OCI-LY7 (cell line): ENCODE measurements at regions not wholly inside any gene's neighbourhood (a gene's known extent, or its start where the extent isn't known, plus 50 kb on each side); places are given as distances from the start of the nearest gene placed in this dataset.
A peak's percentile ranks its signal among the peaks of the same experiment; 100 is the strongest.

Source experiments
- BruUV-seq: library from RNA; stranded (reverse); fragments of 400-500 nt; replicated peaks from 2 replicates; lab custom pipeline; 2021; lab: Mats Ljungman, UMichigan
- CTCF ChIA-PET: fragments of 300-600 bp; sonication (Branson Sonifier 250); formaldehyde crosslinking; loops from one replicate; lab custom pipeline; 2022; ENCODE audit warnings: antibody characterized with exemption; ENCODE audit not compliant: unreplicated experiment; lab: Charles Lee
- POLR2A ChIA-PET: fragments of 300-600 bp; sonication (Branson Sonifier 250); formaldehyde crosslinking; loops from one replicate; lab custom pipeline; 2022; ENCODE audit warnings: antibody characterized with exemption; lab: Charles Lee
- DNase-seq: peaks from one replicate; pipeline ENCODE4 v3.0.0-alpha.2; 2015; ENCODE audit warnings: low spot score
- H2AFZ ChIP-seq: fragments of 200-600 bp; sonication (generic), shearing (Covaris generic); 2 replicates; pipeline ENCODE4 v1.6.1; 2014; ENCODE audit warnings: mild to moderate bottlenecking, antibody characterized with exemption, low read length, moderate library complexity
- H3K27ac ChIP-seq: fragments of 200-600 bp; sonication (generic); 2 replicates; pipeline ENCODE4 v1.5.1; 2014; ENCODE audit warnings: mixed run types, low read depth, mild to moderate bottlenecking, moderate library complexity, low read length, inconsistent platforms; ENCODE audit not compliant: poor library complexity, severe bottlenecking
- H3K36me3 ChIP-seq: fragments of 200-600 bp; sonication (generic); 2 replicates; pipeline ENCODE4 v1.6.1; 2014; ENCODE audit warnings: mild to moderate bottlenecking, antibody characterized with exemption, low read length, moderate library complexity, mixed read lengths; ENCODE audit not compliant: insufficient read depth
- H3K4me1 ChIP-seq: fragments of 200-600 bp; sonication (generic); 2 replicates; pipeline ENCODE4 v1.5.1; 2014; ENCODE audit warnings: mild to moderate bottlenecking, low read length; ENCODE audit not compliant: insufficient read depth, poor library complexity, severe bottlenecking
- H3K4me2 ChIP-seq: fragments of 200-600 bp; sonication (generic); 2 replicates; pipeline ENCODE4 v1.6.1; 2014; ENCODE audit warnings: mild to moderate bottlenecking, low read length
- H3K4me3 ChIP-seq: fragments of 200-600 bp; sonication (generic); 2 replicates; pipeline ENCODE4 v1.5.1; 2014; ENCODE audit warnings: mild to moderate bottlenecking, low read depth, low read length; ENCODE audit not compliant: poor library complexity, severe bottlenecking
- H3K79me2 ChIP-seq: fragments of 200-600 bp; sonication (generic); 2 replicates; pipeline ENCODE4 v1.6.1; 2016; ENCODE audit warnings: low read depth, mild to moderate bottlenecking, low read length, moderate library complexity, mixed read lengths; ENCODE audit not compliant: insufficient read depth
- H3K9me2 ChIP-seq: fragments of 200-600 bp; sonication (generic); 2 replicates; pipeline ENCODE4 v1.6.1; 2016; ENCODE audit warnings: mild to moderate bottlenecking, low read length, mixed read lengths; ENCODE audit not compliant: insufficient read depth
- H3K9me3 ChIP-seq: fragments of 200-600 bp; sonication (generic); 2 replicates; pipeline ENCODE4 v1.6.1; 2014; ENCODE audit warnings: mild to moderate bottlenecking, mixed run types, low read length, mixed read lengths
- H4K20me1 ChIP-seq: fragments of 200-600 bp; sonication (generic); 2 replicates; pipeline ENCODE4 v1.6.1; 2014; ENCODE audit warnings: mild to moderate bottlenecking, antibody characterized with exemption, low read length, moderate library complexity, mixed read lengths; ENCODE audit not compliant: insufficient read depth
- EZH2phosphoT487 ChIP-seq: fragments of 200-600 bp; sonication (generic); IDR thresholded peaks from 2 replicates; pipeline ENCODE4 v1.6.1; 2018; ENCODE audit warnings: low read depth, borderline replicate concordance, mild to moderate bottlenecking, mixed run types, antibody characterized with exemption, low read length, moderate library complexity, mixed read lengths
- intact Hi-C: fragments of 100-400 bp; cut with micrococcal nuclease; formaldehyde crosslinking; loops from one replicate; pipeline ENCODE4 v1.10.0; 2022; ENCODE audit not compliant: unreplicated experiment
- TF ChIP-seq, protein P1 (sequence below): fragments of 200-600 bp; sonication (generic); conservative IDR thresholded peaks from 2 replicates; pipeline ENCODE4 v1.5.1; 2014; ENCODE audit warnings: mild to moderate bottlenecking, antibody characterized with exemption, low read length, moderate library complexity, mixed read lengths

DNA sequence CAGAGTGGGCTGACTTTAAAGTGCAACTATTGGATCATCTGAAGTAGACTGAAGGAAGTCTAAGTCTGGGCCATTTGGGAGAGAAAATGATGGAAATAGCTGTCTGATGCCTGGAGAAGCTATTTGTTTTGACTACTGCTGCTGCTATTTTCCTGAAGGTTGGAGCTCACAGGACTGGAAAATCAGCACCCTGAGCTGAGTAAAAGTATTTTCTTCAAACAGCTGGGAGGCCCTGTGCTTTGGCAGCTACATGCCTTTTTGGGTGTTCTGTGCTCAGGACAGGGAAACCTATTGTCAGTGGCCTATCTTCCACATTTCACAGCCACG lies 302.6 kb downstream of the ENC1 start:
- no peaks in the 10 kb centered on the region for H3K9me3 ChIP-seq
- H3K4me1 ChIP-seq: no peaks in the 10 kb centered on the region
- intact Hi-C loops: no loop called here
- H3K36me3 ChIP-seq: no peaks in the 10 kb centered on the region
- CTCF ChIA-PET: no interaction called here
- TF ChIP-seq EZH2phosphoT487: no peak
- TF ChIP-seq, protein P1, sequence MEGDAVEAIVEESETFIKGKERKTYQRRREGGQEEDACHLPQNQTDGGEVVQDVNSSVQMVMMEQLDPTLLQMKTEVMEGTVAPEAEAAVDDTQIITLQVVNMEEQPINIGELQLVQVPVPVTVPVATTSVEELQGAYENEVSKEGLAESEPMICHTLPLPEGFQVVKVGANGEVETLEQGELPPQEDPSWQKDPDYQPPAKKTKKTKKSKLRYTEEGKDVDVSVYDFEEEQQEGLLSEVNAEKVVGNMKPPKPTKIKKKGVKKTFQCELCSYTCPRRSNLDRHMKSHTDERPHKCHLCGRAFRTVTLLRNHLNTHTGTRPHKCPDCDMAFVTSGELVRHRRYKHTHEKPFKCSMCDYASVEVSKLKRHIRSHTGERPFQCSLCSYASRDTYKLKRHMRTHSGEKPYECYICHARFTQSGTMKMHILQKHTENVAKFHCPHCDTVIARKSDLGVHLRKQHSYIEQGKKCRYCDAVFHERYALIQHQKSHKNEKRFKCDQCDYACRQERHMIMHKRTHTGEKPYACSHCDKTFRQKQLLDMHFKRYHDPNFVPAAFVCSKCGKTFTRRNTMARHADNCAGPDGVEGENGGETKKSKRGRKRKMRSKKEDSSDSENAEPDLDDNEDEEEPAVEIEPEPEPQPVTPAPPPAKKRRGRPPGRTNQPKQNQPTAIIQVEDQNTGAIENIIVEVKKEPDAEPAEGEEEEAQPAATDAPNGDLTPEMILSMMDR: no peak
- POLR2A ChIA-PET: interaction anchor here (0.8 kb wide), 1 partner anchor 10 kb away, joined by 3 read pairs; no protein-coding TSS in a partner anchor
- H3K79me2 ChIP-seq: no peaks in the 10 kb centered on the region
- H4K20me1 ChIP-seq: no peaks in the 10 kb centered on the region
- H3K27ac ChIP-seq: no peak overlapping the region
- no peak overlapping the region for H3K4me2 ChIP-seq
- no peaks in the 10 kb centered on the region for H3K9me2 ChIP-seq
- no TSS peak for BruUV-seq
- H2AFZ ChIP-seq: no peak overlapping the region
- no peak overlapping the region for H3K4me3 ChIP-seq
- no peak for DNase-seq

DNA sequence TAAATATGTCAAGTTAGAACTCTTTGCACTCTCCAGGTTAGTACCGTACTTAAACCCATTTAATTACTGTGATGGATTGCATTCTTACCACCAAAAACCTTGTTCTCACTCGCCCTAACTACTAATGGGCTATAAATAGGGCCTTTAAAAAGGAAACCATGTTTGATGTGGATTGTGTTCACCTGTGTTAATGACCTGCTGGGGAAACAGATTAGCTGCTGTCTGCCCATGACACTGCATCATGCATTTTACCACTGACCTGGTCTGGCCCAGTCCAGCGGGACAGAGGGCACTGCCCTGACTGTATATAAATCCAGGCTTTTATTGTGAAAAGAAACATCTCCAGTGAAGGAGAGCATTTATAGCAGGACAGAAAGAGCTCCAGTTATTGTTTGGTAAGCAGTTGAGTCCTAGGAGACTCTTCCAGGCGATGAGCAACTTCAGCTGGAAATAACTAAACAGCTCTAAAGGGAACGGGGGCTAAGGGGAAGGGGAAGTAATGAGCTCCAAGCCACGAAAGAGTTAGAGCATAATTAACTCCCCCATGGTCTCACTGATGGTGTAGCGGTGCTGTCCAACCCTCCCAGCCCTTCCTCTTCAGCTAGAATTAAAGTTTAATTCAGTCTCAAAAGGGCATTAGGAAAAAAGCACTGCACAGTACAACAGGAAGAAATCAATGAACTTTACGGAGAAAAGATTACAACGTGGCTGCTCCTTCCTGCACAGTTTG lies 303.1 kb downstream of the ENC1 start:
- ChIA-PET POLR2A (interaction anchor here (0.8 kb wide), 1 partner anchor 9 kb away, joined by 3 read pairs; no protein-coding TSS in a partner anchor), CTCF (no interaction called here)
- Histone ChIP-seq H3K27ac (no peak overlapping the region), H3K4me2 (no peak overlapping the region), H3K9me2 (no peaks in the 10 kb centered on the region), H3K79me2 (no peaks in the 10 kb centered on the region), H3K9me3 (no peaks in the 10 kb centered on the region), H4K20me1 (no peaks in the 10 kb centered on the region), H3K4me3 (no peak overlapping the region), H3K4me1 (no peaks in the 10 kb centered on the region), H3K36me3 (no peaks in the 10 kb centered on the region), H2AFZ (no peak overlapping the region)
- intact Hi-C loops: no loop called here
- TF ChIP-seq, protein P1: no peak
- no peak for TF ChIP-seq EZH2phosphoT487
- BruUV-seq: no TSS peak
- no peak for DNase-seq

DNA sequence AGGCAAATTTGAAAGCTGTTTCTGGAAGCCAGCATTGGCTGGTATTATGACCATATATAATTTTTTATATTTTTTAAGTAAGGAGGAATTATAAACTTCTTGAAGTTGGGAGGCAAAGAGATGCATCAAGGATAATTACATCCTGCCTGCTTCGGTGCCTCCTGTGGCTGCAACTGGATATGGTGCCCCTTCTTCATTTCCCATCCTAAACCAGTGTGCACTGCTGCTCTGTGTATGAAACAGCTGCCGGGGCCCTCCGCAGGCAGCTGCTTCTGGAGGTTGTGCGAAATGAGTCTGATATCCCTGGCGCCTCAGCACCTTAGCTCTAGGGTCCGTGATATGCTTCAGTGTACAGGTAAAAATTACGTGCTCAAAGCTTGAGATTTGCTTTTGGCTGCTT lies 304.2 kb downstream of the ENC1 start:
- ChIA-PET POLR2A (no interaction called here), CTCF (no interaction called here)
- DNase-seq: no peak
- Histone ChIP-seq H3K4me3 (no peak overlapping the region), H3K4me1 (no peaks in the 10 kb centered on the region), H3K79me2 (no peaks in the 10 kb centered on the region), H2AFZ (no peak overlapping the region), H3K9me2 (no peaks in the 10 kb centered on the region), H4K20me1 (no peaks in the 10 kb centered on the region), H3K4me2 (no peak overlapping the region), H3K9me3 (no peaks in the 10 kb centered on the region), H3K36me3 (no peaks in the 10 kb centered on the region), H3K27ac (no peak overlapping the region)
- intact Hi-C loops: no loop called here
- no TSS peak for BruUV-seq
- no peak for TF ChIP-seq EZH2phosphoT487
- TF ChIP-seq, protein P1: peak; percentile 42
